Neural progenitor cell (in vitro differentiated cells): ENCODE measurements at regions not wholly inside any gene's neighbourhood (a gene's known extent, or its start where the extent isn't known, plus 50 kb on each side); places are given as distances from the start of the nearest gene placed in this dataset.
"Not testable (repeated sequence)": the region's sequence is repeated elsewhere in the genome, so short reads cannot be mapped to it uniquely, and the experiment has no call there.

Source experiments
- DNase-seq: peaks from one replicate; pipeline ENCODE4 v3.0.0-alpha.2; 2016; ENCODE audit warnings: low spot score
- H2AFZ ChIP-seq: fragments of 200-600 bp; sonication (generic); replicated peaks from 2 replicates; pipeline ENCODE4 v1.6.1; 2016; ENCODE audit warnings: antibody characterized with exemption
- H3F3A ChIP-seq: fragments of 200-600 bp; sonication (generic); 2 replicates; pipeline ENCODE4 v1.6.1; 2016; ENCODE audit warnings: antibody characterized with exemption, low read depth
- H3K27ac ChIP-seq: fragments of 200-600 bp; sonication (generic); 2 replicates; pipeline ENCODE4 v1.5.1; 2016; ENCODE audit warnings: mild to moderate bottlenecking
- H3K27me3 ChIP-seq: fragments of 200-600 bp; sonication (generic); 2 replicates; pipeline ENCODE4 v1.6.1; 2016; ENCODE audit warnings: mild to moderate bottlenecking, moderate library complexity
- H3K36me3 ChIP-seq: fragments of 200-600 bp; sonication (generic); 2 replicates; pipeline ENCODE4 v1.5.1; 2016
- H3K4me1 ChIP-seq: fragments of 200-600 bp; sonication (generic); 2 replicates; pipeline ENCODE4 v1.6.1; 2016; ENCODE audit warnings: mixed run types
- H3K4me2 ChIP-seq: fragments of 200-600 bp; sonication (generic); 2 replicates; pipeline ENCODE4 v1.6.1; 2016
- H3K4me3 ChIP-seq: fragments of 200-600 bp; sonication (generic); 2 replicates; pipeline ENCODE4 v1.5.1; 2016
- H3K79me2 ChIP-seq: fragments of 200-600 bp; sonication (generic); 2 replicates; pipeline ENCODE4 v1.6.1; 2016; ENCODE audit warnings: low read depth
- H3K9ac ChIP-seq: fragments of 200-600 bp; sonication (generic); 2 replicates; pipeline ENCODE4 v1.6.1; 2016
- H3K9me3 ChIP-seq: fragments of 200-600 bp; sonication (generic); 2 replicates; pipeline ENCODE4 v1.5.1; 2016; ENCODE audit warnings: low read depth
- H4K20me1 ChIP-seq: fragments of 200-600 bp; sonication (generic); 2 replicates; pipeline ENCODE4 v1.6.1; 2016; ENCODE audit warnings: low read depth
- H3K27ac Mint-ChIP-seq: 3 replicates; pipeline ENCODE4 v1.8.0; 2021; ENCODE audit warnings: mixed read lengths
- H3K27me3 Mint-ChIP-seq: 2 replicates; pipeline ENCODE4 v1.8.0; 2022; ENCODE audit warnings: low read depth, mild to moderate bottlenecking, inconsistent platforms, moderate library complexity, mixed read lengths; ENCODE audit not compliant: insufficient read depth
- H3K36me3 Mint-ChIP-seq: 3 replicates; pipeline ENCODE4 v1.8.0; 2021; ENCODE audit warnings: mixed read lengths
- H3K4me1 Mint-ChIP-seq: 3 replicates; pipeline ENCODE4 v1.8.0; 2021; ENCODE audit warnings: mixed read lengths
- H3K4me3 Mint-ChIP-seq: 3 replicates; pipeline ENCODE4 v1.8.0; 2021; ENCODE audit warnings: mild to moderate bottlenecking, moderate library complexity, mixed read lengths
- H3K9me3 Mint-ChIP-seq: 3 replicates; pipeline ENCODE4 v1.8.0; 2020; ENCODE audit warnings: mixed read lengths
- CTCF ChIP-seq: fragments of 200-600 bp; sonication (generic); IDR thresholded peaks from 2 replicates; pipeline ENCODE4 v1.5.1; 2017; ENCODE audit warnings: antibody characterized with exemption, mild to moderate bottlenecking
- EZH2 ChIP-seq: fragments of 200-600 bp; sonication (generic); IDR thresholded peaks from 2 replicates; pipeline ENCODE4 v1.6.1; 2017; ENCODE audit warnings: antibody characterized with exemption, mild to moderate bottlenecking, moderate library complexity
- EZH2phosphoT487 ChIP-seq: fragments of 200-600 bp; sonication (generic); IDR thresholded peaks from 2 replicates; pipeline ENCODE4 v1.6.1; 2017; ENCODE audit warnings: antibody characterized with exemption

DNA sequence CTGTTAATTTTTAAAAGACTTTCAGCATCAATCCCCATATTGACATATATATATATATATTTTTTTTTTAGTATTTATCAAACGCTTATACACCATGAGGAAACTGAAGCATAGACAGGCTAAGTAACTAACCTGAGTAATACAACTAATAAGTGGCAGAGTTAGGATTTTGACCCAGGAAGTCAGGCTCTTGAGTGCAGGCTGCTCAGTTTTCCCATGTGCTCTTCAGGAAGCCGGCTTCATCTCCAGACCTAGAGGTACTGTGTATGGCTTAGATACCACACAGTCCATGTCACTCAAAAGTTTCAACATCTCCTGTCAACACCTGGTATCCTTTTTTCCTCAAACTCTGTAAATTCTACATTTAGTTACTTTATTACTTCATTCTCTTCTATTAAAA lies 841.7 kb upstream of the ACVR2A start:
- TF ChIP-seq EZH2phosphoT487 (no peak), CTCF (no peak), EZH2 (no peak)

GRCh38 chr2:147002256-147002655 lies 842.6 kb upstream of the ACVR2A start:
- Histone ChIP-seq H3K79me2 (no peaks in the 10 kb centered on the region), H2AFZ (no peak overlapping the region), H4K20me1 (no peaks in the 10 kb centered on the region), H3K27me3 (no peaks in the 10 kb centered on the region), H3K9me3 (no peaks in the 10 kb centered on the region), H3K4me3 (no peak overlapping the region), H3K36me3 (no peaks in the 10 kb centered on the region), H3K4me1 (no peaks in the 10 kb centered on the region), H3K27ac (no peak overlapping the region), H3F3A (no peaks in the 10 kb centered on the region), H3K4me2 (no peak overlapping the region), H3K9ac (no peak overlapping the region)
- TF ChIP-seq EZH2phosphoT487 (no peak), CTCF (no peak), EZH2 (no peak)
- H3K27me3 Mint-ChIP-seq = peaks cover 4% of the 10 kb centered on the region
- H3K9me3 Mint-ChIP-seq = peaks cover 5% of the 10 kb centered on the region
- no peak for DNase-seq
- H3K27ac Mint-ChIP-seq = no peak overlapping the region
- no peak overlapping the region for H3K4me3 Mint-ChIP-seq
- H3K36me3 Mint-ChIP-seq = no peaks in the 10 kb centered on the region
- peaks cover 4% of the 10 kb centered on the region for H3K4me1 Mint-ChIP-seq

More for the DNA sequence above, 841.7 kb upstream of the ACVR2A start:
- H3K4me3 Mint-ChIP-seq = no peak overlapping the region
- no peaks in the 10 kb centered on the region for H3K36me3 ChIP-seq
- DNase-seq = no peak
- no peaks in the 10 kb centered on the region for H3K9me3 ChIP-seq
- H3K36me3 Mint-ChIP-seq = no peaks in the 10 kb centered on the region
- no peaks in the 10 kb centered on the region for H3K79me2 ChIP-seq
- H3K9me3 Mint-ChIP-seq = peaks cover 5% of the 10 kb centered on the region
- no peaks in the 10 kb centered on the region for H3F3A ChIP-seq
- no peaks in the 10 kb centered on the region for H4K20me1 ChIP-seq
- no peaks in the 10 kb centered on the region for H3K27me3 ChIP-seq
- H3K4me2 ChIP-seq = no peak overlapping the region
- H3K4me1 Mint-ChIP-seq = peaks cover 4% of the 10 kb centered on the region
- H3K27ac ChIP-seq = no peak overlapping the region
- H2AFZ ChIP-seq = no peak overlapping the region
- no peak overlapping the region for H3K4me3 ChIP-seq
- H3K27ac Mint-ChIP-seq = no peak overlapping the region
- peaks cover 4% of the 10 kb centered on the region for H3K27me3 Mint-ChIP-seq
- H3K9ac ChIP-seq = no peak overlapping the region
- H3K4me1 ChIP-seq = no peaks in the 10 kb centered on the region

DNA sequence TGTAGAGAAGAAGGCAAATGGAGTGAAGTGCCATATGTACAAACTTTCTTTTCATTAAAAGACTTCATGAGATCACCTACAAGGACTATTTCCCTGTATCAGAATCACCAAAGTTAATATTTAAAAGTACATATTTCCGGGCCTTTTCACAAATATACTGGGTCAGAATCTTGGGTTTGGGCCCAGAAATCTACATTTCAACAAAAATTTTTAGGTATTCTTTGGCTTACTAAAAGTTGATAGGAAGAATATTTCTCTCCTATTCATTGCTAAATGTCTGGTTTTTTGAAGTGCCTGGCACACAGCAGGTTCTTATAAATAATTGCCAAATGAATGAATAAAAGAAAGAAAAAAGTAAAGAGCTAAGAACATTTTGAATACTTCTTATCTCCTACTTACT lies 843.8 kb upstream of the ACVR2A start:
- H3K9me3 ChIP-seq = no peaks in the 10 kb centered on the region
- no peaks in the 10 kb centered on the region for H3F3A ChIP-seq
- no peak for DNase-seq
- H4K20me1 ChIP-seq = no peaks in the 10 kb centered on the region
- no peak overlapping the region for H3K27ac ChIP-seq
- no peaks in the 10 kb centered on the region for H3K36me3 ChIP-seq
- H2AFZ ChIP-seq = no peak overlapping the region
- no peaks in the 10 kb centered on the region for H3K79me2 ChIP-seq
- H3K9me3 Mint-ChIP-seq = peaks cover 5% of the 10 kb centered on the region
- H3K27me3 ChIP-seq = no peaks in the 10 kb centered on the region
- no peak overlapping the region for H3K4me2 ChIP-seq
- TF ChIP-seq CTCF (no peak), EZH2 (no peak), EZH2phosphoT487 (no peak)
- no peaks in the 10 kb centered on the region for H3K4me1 ChIP-seq
- peaks cover 4% of the 10 kb centered on the region for H3K4me1 Mint-ChIP-seq
- peaks cover 4% of the 10 kb centered on the region for H3K27me3 Mint-ChIP-seq
- no peak overlapping the region for H3K27ac Mint-ChIP-seq
- no peak overlapping the region for H3K9ac ChIP-seq
- H3K36me3 Mint-ChIP-seq = no peaks in the 10 kb centered on the region
- H3K4me3 ChIP-seq = no peak overlapping the region
- no peak overlapping the region for H3K4me3 Mint-ChIP-seq

GRCh38 chr2:147000151-147000550 lies 844.7 kb upstream of the ACVR2A start:
- H3K27me3 Mint-ChIP-seq, H3K36me3 Mint-ChIP-seq: not testable (repeated sequence)

More at GRCh38 chr2:147000151-147000550, 844.7 kb upstream of the ACVR2A start:
- not testable (repeated sequence) for H3K4me2 ChIP-seq, H2AFZ ChIP-seq, H3K27ac Mint-ChIP-seq, H3K27me3 ChIP-seq, H3K9ac ChIP-seq, DNase-seq, H3K9me3 ChIP-seq, H4K20me1 ChIP-seq, H3K4me3 Mint-ChIP-seq, H3K9me3 Mint-ChIP-seq, H3K4me1 ChIP-seq, H3K79me2 ChIP-seq, H3K27ac ChIP-seq, H3K4me1 Mint-ChIP-seq, H3K36me3 ChIP-seq, H3F3A ChIP-seq, H3K4me3 ChIP-seq
